DOHH2 (cell line): ENCODE measurements at regions not wholly inside any gene's neighbourhood (a gene's known extent, or its start where the extent isn't known, plus 50 kb on each side); places are given as distances from the start of the nearest gene placed in this dataset.

ENCODE experiments used
- H3F3A ChIP-seq: fragments of 200-600 bp; sonication (generic), shearing (Covaris generic); 2 replicates; pipeline ENCODE4 v1.6.0; 2016; ENCODE audit warnings: antibody characterized with exemption, mild to moderate bottlenecking; ENCODE audit not compliant: control insufficient read depth, insufficient read depth
- H3K27ac ChIP-seq: fragments of 200-600 bp; sonication (generic); 2 replicates; pipeline ENCODE4 v1.5.1; 2014; ENCODE audit warnings: low read depth, mild to moderate bottlenecking, low read length, moderate library complexity
- H3K27me3 ChIP-seq: fragments of 200-600 bp; sonication (generic); 2 replicates; pipeline ENCODE4 v1.6.1; 2014; ENCODE audit warnings: mild to moderate bottlenecking, low read length, mixed read lengths; ENCODE audit not compliant: control insufficient read depth
- H3K36me3 ChIP-seq: fragments of 200-600 bp; sonication (generic); 2 replicates; pipeline ENCODE4 v1.6.1; 2014; ENCODE audit warnings: mild to moderate bottlenecking, low read length, moderate library complexity, mixed read lengths; ENCODE audit not compliant: control insufficient read depth
- H3K4me1 ChIP-seq: fragments of 200-600 bp; sonication (generic); 2 replicates; pipeline ENCODE4 v1.6.1; 2014; ENCODE audit warnings: mild to moderate bottlenecking, low read length, mixed read lengths; ENCODE audit not compliant: control insufficient read depth
- H3K4me2 ChIP-seq: fragments of 200-600 bp; sonication (generic); 2 replicates; pipeline ENCODE4 v1.6.0; 2014; ENCODE audit warnings: mild to moderate bottlenecking, low read length, moderate library complexity
- H3K4me3 ChIP-seq: fragments of 200-600 bp; sonication (generic); 2 replicates; pipeline ENCODE4 v1.5.1; 2014; ENCODE audit warnings: mild to moderate bottlenecking, low read length, mixed read lengths
- H3K79me2 ChIP-seq: fragments of 200-600 bp; sonication (generic); 2 replicates; pipeline ENCODE4 v1.6.1; 2014; ENCODE audit warnings: mild to moderate bottlenecking, low read length, mixed read lengths; ENCODE audit not compliant: control insufficient read depth
- H3K9me2 ChIP-seq: fragments of 200-600 bp; sonication (generic); replicated peaks from 2 replicates; pipeline ENCODE4 v1.6.1; 2014; ENCODE audit warnings: mild to moderate bottlenecking, low read length, mixed read lengths; ENCODE audit not compliant: control insufficient read depth
- H3K9me3 ChIP-seq: fragments of 200-600 bp; sonication (generic); 2 replicates; pipeline ENCODE4 v1.6.1; 2014; ENCODE audit warnings: antibody characterized with exemption, low read length, mixed read lengths; ENCODE audit not compliant: control insufficient read depth, insufficient read depth
- H4K20me1 ChIP-seq: fragments of 200-600 bp; sonication (generic); 2 replicates; pipeline ENCODE4 v1.6.0; 2014; ENCODE audit warnings: low read depth, mild to moderate bottlenecking, antibody characterized with exemption, low read length, moderate library complexity; ENCODE audit not compliant: control insufficient read depth, insufficient read depth
- EZH2phosphoT487 ChIP-seq: fragments of 200-600 bp; sonication (generic); IDR thresholded peaks from 2 replicates; pipeline ENCODE4 v1.6.1; 2017; ENCODE audit warnings: borderline replicate concordance, mild to moderate bottlenecking, antibody characterized with exemption, low read length, moderate library complexity, mixed read lengths
- TF ChIP-seq, protein P1 (sequence below): fragments of 200-600 bp; sonication (generic); IDR thresholded peaks from one replicate; pipeline ENCODE4 v1.5.1; 2014; ENCODE audit warnings: antibody characterized with exemption, mild to moderate bottlenecking, low read depth, low read length; ENCODE audit not compliant: poor library complexity, severe bottlenecking

DNA sequence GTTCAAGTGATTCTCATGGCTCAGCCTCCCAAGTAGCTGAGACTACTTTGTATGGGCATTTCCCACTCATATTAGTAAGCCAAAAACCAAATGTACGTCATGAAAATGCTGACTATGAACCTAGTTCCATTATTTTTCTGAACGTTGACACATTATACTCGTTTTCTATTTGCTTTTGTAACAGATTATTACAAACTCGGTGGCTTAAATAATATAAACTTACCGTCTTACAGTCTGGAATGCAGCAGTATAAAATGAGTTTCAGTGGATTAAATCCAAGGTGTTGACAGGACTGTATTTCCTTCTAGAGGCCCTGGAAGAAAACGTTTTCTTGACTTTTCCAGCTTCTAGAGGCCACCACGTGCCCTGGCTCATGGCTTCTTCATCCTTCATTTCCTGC, 517.0 kb downstream of the GADD45G start:
- Histone ChIP-seq H3K79me2 (no peaks in the 10 kb centered on the region), H3K27ac (no peak overlapping the region), H3F3A (no peaks in the 10 kb centered on the region), H3K36me3 (no peaks in the 10 kb centered on the region), H4K20me1 (no peaks in the 10 kb centered on the region), H3K9me3 (no peaks in the 10 kb centered on the region), H3K4me3 (no peak overlapping the region), H3K4me1 (no peaks in the 10 kb centered on the region), H3K27me3 (peaks cover 7% of the 10 kb centered on the region), H3K9me2 (no peaks in the 10 kb centered on the region), H3K4me2 (no peak overlapping the region)
- TF ChIP-seq, protein P1, sequence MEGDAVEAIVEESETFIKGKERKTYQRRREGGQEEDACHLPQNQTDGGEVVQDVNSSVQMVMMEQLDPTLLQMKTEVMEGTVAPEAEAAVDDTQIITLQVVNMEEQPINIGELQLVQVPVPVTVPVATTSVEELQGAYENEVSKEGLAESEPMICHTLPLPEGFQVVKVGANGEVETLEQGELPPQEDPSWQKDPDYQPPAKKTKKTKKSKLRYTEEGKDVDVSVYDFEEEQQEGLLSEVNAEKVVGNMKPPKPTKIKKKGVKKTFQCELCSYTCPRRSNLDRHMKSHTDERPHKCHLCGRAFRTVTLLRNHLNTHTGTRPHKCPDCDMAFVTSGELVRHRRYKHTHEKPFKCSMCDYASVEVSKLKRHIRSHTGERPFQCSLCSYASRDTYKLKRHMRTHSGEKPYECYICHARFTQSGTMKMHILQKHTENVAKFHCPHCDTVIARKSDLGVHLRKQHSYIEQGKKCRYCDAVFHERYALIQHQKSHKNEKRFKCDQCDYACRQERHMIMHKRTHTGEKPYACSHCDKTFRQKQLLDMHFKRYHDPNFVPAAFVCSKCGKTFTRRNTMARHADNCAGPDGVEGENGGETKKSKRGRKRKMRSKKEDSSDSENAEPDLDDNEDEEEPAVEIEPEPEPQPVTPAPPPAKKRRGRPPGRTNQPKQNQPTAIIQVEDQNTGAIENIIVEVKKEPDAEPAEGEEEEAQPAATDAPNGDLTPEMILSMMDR: no peak
- no peak for TF ChIP-seq EZH2phosphoT487

- Histone ChIP-seq H3F3A (no peaks in the 10 kb centered on the region), H3K27me3 (no peaks in the 10 kb centered on the region), H3K36me3 (no peaks in the 10 kb centered on the region), H3K4me2 (no peak overlapping the region), H3K79me2 (no peaks in the 10 kb centered on the region), H3K9me3 (no peaks in the 10 kb centered on the region), H3K4me3 (no peak overlapping the region), H4K20me1 (no peaks in the 10 kb centered on the region), H3K27ac (no peak overlapping the region), H3K4me1 (no peaks in the 10 kb centered on the region), H3K9me2 (no peaks in the 10 kb centered on the region)
- TF ChIP-seq, protein P1: no peak
- TF ChIP-seq EZH2phosphoT487: no peak
Measured at GRCh38 chr9:90124961-90125360, 517.7 kb downstream of the DIRAS2 start.

DNA sequence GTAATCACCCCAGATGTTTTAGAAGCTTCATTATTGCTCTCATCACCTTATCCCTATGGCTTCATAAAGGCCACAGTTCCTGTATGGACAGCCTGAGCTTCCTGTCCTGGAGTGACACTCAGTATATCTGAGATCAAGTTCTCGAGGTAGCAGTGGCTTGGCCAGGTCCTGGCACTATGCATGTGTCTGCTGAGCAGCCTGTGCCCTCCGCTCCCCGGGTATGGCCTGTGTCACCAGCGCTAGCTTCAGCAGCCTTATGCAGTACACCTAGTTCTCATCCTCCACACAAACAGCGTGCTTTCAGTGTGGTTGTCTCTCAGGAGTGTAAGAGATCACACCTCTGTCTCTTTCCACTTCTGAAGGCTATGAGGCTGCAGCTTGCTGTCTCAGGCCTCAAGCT, 514.7 kb downstream of the DIRAS2 start:
- Histone ChIP-seq H3K4me3 (no peak overlapping the region), H3K36me3 (no peaks in the 10 kb centered on the region), H4K20me1 (no peaks in the 10 kb centered on the region), H3K9me2 (no peaks in the 10 kb centered on the region), H3K79me2 (no peaks in the 10 kb centered on the region), H3F3A (no peaks in the 10 kb centered on the region), H3K9me3 (no peaks in the 10 kb centered on the region), H3K27ac (no peak overlapping the region), H3K27me3 (no peaks in the 10 kb centered on the region), H3K4me1 (no peaks in the 10 kb centered on the region), H3K4me2 (no peak overlapping the region)
- TF ChIP-seq EZH2phosphoT487: no peak
- TF ChIP-seq, protein P1: no peak
